IMR-90 (cell line): ENCODE measurements at regions not wholly inside any gene's neighbourhood (a gene's known extent, or its start where the extent isn't known, plus 50 kb on each side); places are given as distances from the start of the nearest gene placed in this dataset.

ENCODE experiments used
- ATAC-seq: fragments of 200-7000 bp; cut with Tn5 transposase; 2 replicates; pipeline ENCODE4 v1.9.1; 2020; ENCODE audit warnings: low read depth, mild to moderate bottlenecking, moderate library complexity
- BruUV-seq: library from RNA; stranded (reverse); fragments of 400-500 nt; replicated peaks from 2 replicates; lab custom pipeline; 2021; lab: Mats Ljungman, UMichigan
- CTCF ChIA-PET: fragments of 300-600 bp; formaldehyde crosslinking; extraction: SDS; loops from one replicate; lab custom pipeline; 2021; ENCODE audit warnings: antibody characterized with exemption; lab: Yijun Ruan, JAX
- POLR2A ChIA-PET: fragments of 300-600 bp; sonication (Branson Sonifier 250); formaldehyde crosslinking; loops from one replicate; lab custom pipeline; 2022; ENCODE audit warnings: antibody characterized with exemption; ENCODE audit not compliant: unreplicated experiment; lab: Charles Lee
- DNase-seq: peaks from one replicate; pipeline ENCODE4 v3.0.0; 2013
- H2AFZ ChIP-seq: replicated peaks from 2 replicates; pipeline ENCODE3; 2013; ENCODE audit warnings: low read length, mild to moderate bottlenecking; ENCODE audit not compliant: poor library complexity
- H2AK5ac ChIP-seq: 2 replicates; pipeline ENCODE4 v1.6.1; 2013; ENCODE audit warnings: low read depth, low read length, inconsistent platforms
- H2AK9ac ChIP-seq: replicated peaks from 2 replicates; pipeline ENCODE3; 2013; ENCODE audit warnings: mild to moderate bottlenecking, low read depth, low read length, moderate library complexity; ENCODE audit not compliant: poor library complexity
- H2BK120ac ChIP-seq: 2 replicates; pipeline ENCODE4 v1.6.1; 2013; ENCODE audit warnings: low read depth, low read length, inconsistent platforms
- H2BK15ac ChIP-seq: 3 replicates; pipeline ENCODE4 v1.6.1; 2013; ENCODE audit warnings: low read depth, low read length, inconsistent platforms
- H2BK20ac ChIP-seq: 2 replicates; pipeline ENCODE4 v1.6.1; 2013; ENCODE audit warnings: low read depth, mild to moderate bottlenecking, inconsistent platforms, low read length, moderate library complexity
- H2BK5ac ChIP-seq: 2 replicates; pipeline ENCODE4 v1.6.1; 2013; ENCODE audit warnings: mild to moderate bottlenecking, low read depth, low read length, inconsistent platforms; ENCODE audit not compliant: poor library complexity, severe bottlenecking
- H3K14ac ChIP-seq: replicated peaks from 2 replicates; pipeline ENCODE4 v1.6.1; 2013; ENCODE audit warnings: low read depth, low read length, inconsistent platforms
- H3K18ac ChIP-seq: 2 replicates; pipeline ENCODE4 v1.6.1; 2013; ENCODE audit warnings: low read depth, low read length, control low read depth
- H3K23ac ChIP-seq: 2 replicates; pipeline ENCODE4 v1.6.1; 2013; ENCODE audit warnings: low read depth, low read length, inconsistent platforms
- H3K27ac ChIP-seq: 2 replicates; pipeline ENCODE4 v1.5.1; 2013; ENCODE audit warnings: mild to moderate bottlenecking, control low read depth, low read length; ENCODE audit not compliant: insufficient read depth
- H3K27me3 ChIP-seq: 2 replicates; pipeline ENCODE4 v1.6.1; 2013; ENCODE audit warnings: low read length; ENCODE audit not compliant: control insufficient read depth, insufficient read depth
- H3K36me3 ChIP-seq: 2 replicates; pipeline ENCODE4 v1.6.1; 2013; ENCODE audit warnings: low read length, mixed read lengths; ENCODE audit not compliant: control insufficient read depth, insufficient read depth
- H3K4ac ChIP-seq: 2 replicates; pipeline ENCODE4 v1.6.1; 2013; ENCODE audit warnings: low read depth, low read length, inconsistent platforms
- H3K4me1 ChIP-seq: 2 replicates; pipeline ENCODE4 v1.6.1; 2013; ENCODE audit warnings: low read length, mixed read lengths; ENCODE audit not compliant: control insufficient read depth, insufficient read depth
- H3K4me2 ChIP-seq: 2 replicates; pipeline ENCODE4 v1.6.1; 2013; ENCODE audit warnings: low read depth, mild to moderate bottlenecking, control low read depth, low read length, moderate library complexity
- H3K4me3 ChIP-seq: 2 replicates; pipeline ENCODE4 v1.5.1; 2013; ENCODE audit warnings: low read depth, mild to moderate bottlenecking, control low read depth, low read length, moderate library complexity; ENCODE audit not compliant: insufficient read depth
- H3K56ac ChIP-seq: 2 replicates; pipeline ENCODE4 v1.6.1; 2013; ENCODE audit warnings: low read length, inconsistent platforms; ENCODE audit not compliant: insufficient read depth; ENCODE audit errors: extremely low read depth
- H3K79me1 ChIP-seq, 2 experiments: 2 replicates each; pipeline ENCODE4 v1.6.1; 2013; ENCODE audit warnings: low read length in 2 of 2, inconsistent platforms in 1 of 2, low read depth in 1 of 2
- H3K9ac ChIP-seq: 2 replicates; pipeline ENCODE4 v1.6.1; 2013; ENCODE audit warnings: low read depth, low read length, control low read depth
- H3K9me1 ChIP-seq: 2 replicates; pipeline ENCODE4 v1.6.1; 2013; ENCODE audit warnings: low read length, inconsistent platforms; ENCODE audit not compliant: insufficient read depth
- H3K9me3 ChIP-seq: 2 replicates; pipeline ENCODE4 v1.6.1; 2013; ENCODE audit warnings: low read length; ENCODE audit not compliant: control insufficient read depth, insufficient read depth
- H4K20me1 ChIP-seq: 2 replicates; pipeline ENCODE4 v1.6.1; 2013; ENCODE audit warnings: low read length, inconsistent platforms; ENCODE audit not compliant: insufficient read depth
- H4K5ac ChIP-seq: 2 replicates; pipeline ENCODE4 v1.6.1; 2013; ENCODE audit warnings: mild to moderate bottlenecking, low read depth, low read length, control low read depth
- H4K8ac ChIP-seq, 2 experiments: 2 replicates each; pipeline ENCODE4 v1.6.1; 2013; ENCODE audit warnings: low read depth in 2 of 2, low read length in 2 of 2, control low read depth in 1 of 2, inconsistent platforms in 1 of 2
- H4K91ac ChIP-seq: 2 replicates; pipeline ENCODE4 v1.6.1; 2013; ENCODE audit warnings: low read depth, low read length, inconsistent platforms; ENCODE audit not compliant: insufficient read depth
- BHLHE40 ChIP-seq: fragments of 150-350 bp; IDR thresholded peaks from 2 replicates; pipeline ENCODE4 v1.6.1; 2016; ENCODE audit warnings: mild to moderate bottlenecking, low read depth, low read length
- CEBPB ChIP-seq: IDR thresholded peaks from 2 replicates; pipeline ENCODE4 v1.6.1; 2012; ENCODE audit warnings: low read depth, low read length, improper control_type of control experiment
- CHD1 ChIP-seq: IDR thresholded peaks from 2 replicates; pipeline ENCODE4 v1.6.1; 2012; ENCODE audit warnings: low read depth, low read length, improper control_type of control experiment
- CTCF ChIP-seq: conservative IDR thresholded peaks from 2 replicates; pipeline ENCODE4 v1.5.1; 2012; ENCODE audit warnings: mild to moderate bottlenecking, low read depth, low read length, improper control_type of control experiment
- ELK1 ChIP-seq: fragments of 150-350 bp; IDR thresholded peaks from 2 replicates; pipeline ENCODE4 v1.6.1; 2016; ENCODE audit warnings: low read depth, mild to moderate bottlenecking, low read length, moderate library complexity, borderline replicate concordance
- FOS ChIP-seq: fragments of 150-350 bp; IDR thresholded peaks from 2 replicates; pipeline ENCODE4 v1.6.1; 2016; ENCODE audit warnings: low read depth, low read length
- MAFK ChIP-seq: IDR thresholded peaks from 2 replicates; pipeline ENCODE4 v1.6.1; 2012; ENCODE audit warnings: low read depth, low read length, improper control_type of control experiment
- MAZ ChIP-seq: IDR thresholded peaks from 2 replicates; pipeline ENCODE4 v1.6.1; 2012; ENCODE audit warnings: low read depth, mild to moderate bottlenecking, low read length, improper control_type of control experiment, moderate library complexity, borderline replicate concordance
- MXI1 ChIP-seq: IDR thresholded peaks from 2 replicates; pipeline ENCODE4 v1.6.1; 2012; ENCODE audit warnings: low read depth, mild to moderate bottlenecking, low read length, moderate library complexity, borderline replicate concordance
- NFE2L2 ChIP-seq: fragments of 150-350 bp; IDR thresholded peaks from 2 replicates; pipeline ENCODE4 v1.6.1; 2016; ENCODE audit warnings: low read depth, mild to moderate bottlenecking, low read length
- POLR2A ChIP-seq: IDR thresholded peaks from 2 replicates; pipeline ENCODE4 v1.6.1; 2012; ENCODE audit warnings: mild to moderate bottlenecking, low read depth, low read length
- RAD21 ChIP-seq: IDR thresholded peaks from 2 replicates; pipeline ENCODE4 v1.6.1; 2012; ENCODE audit warnings: low read length, improper control_type of control experiment
- RCOR1 ChIP-seq: IDR thresholded peaks from 2 replicates; pipeline ENCODE4 v1.6.1; 2012; ENCODE audit warnings: mild to moderate bottlenecking, low read length, improper control_type of control experiment; ENCODE audit not compliant: insufficient replicate concordance
- RFX5 ChIP-seq: IDR thresholded peaks from 2 replicates; pipeline ENCODE4 v1.8.0; 2012; ENCODE audit warnings: low read depth, mild to moderate bottlenecking, low read length, moderate library complexity
- SMC3 ChIP-seq: fragments of 150-350 bp; IDR thresholded peaks from 2 replicates; pipeline ENCODE4 v1.6.1; 2016; ENCODE audit warnings: low read depth, mild to moderate bottlenecking, antibody characterized with exemption, low read length, moderate library complexity
- WGBS, 2 experiments: methylation state at CpG; one replicate each; pipeline versions ENCODE4 v1.1.5 to v1.1.7; 2013; ENCODE audit warnings: missing lambda C conversion rate in 2 of 2; ENCODE audit not compliant: insufficient read length in 1 of 2; ENCODE audit errors: extremely low coverage in 2 of 2; 5-methylcytosine and 5-hydroxymethylcytosine counted together
- dilution Hi-C: fragments of 300-500 bp; cut with HindIII; formaldehyde crosslinking; loops from one replicate; pipeline ENCODE4 v1.14.3; 2018; ENCODE audit warnings: low sequenced_read_pairs; ENCODE audit not compliant: unreplicated experiment
- in situ Hi-C: fragments of 300-500 bp; cut with MboI; formaldehyde crosslinking; loops from 3 replicates; pipeline ENCODE4 v1.14.3; 2019; ENCODE audit warnings: low sequenced_read_pairs, inconsistent platforms, mixed read lengths
- intact Hi-C: fragments of 100-400 bp; cut with micrococcal nuclease; formaldehyde crosslinking; loops from 2 replicates; pipeline ENCODE4 v1.10.0; 2022
- TF ChIP-seq, protein P1 (sequence below): fragments of 150-350 bp; IDR thresholded peaks from 2 replicates; pipeline ENCODE4 v1.6.1; 2017; ENCODE audit warnings: mild to moderate bottlenecking, antibody characterized with exemption, low read length, low read depth

GRCh38 chr3:6532101-6532500 lies 328.8 kb upstream of the GRM7 start:
- H3K9me3 ChIP-seq = peaks cover 2% of the 10 kb centered on the region
- H3K4me3 ChIP-seq = no peak overlapping the region
- no peak overlapping the region for H4K8ac ChIP-seq
- no peaks in the 10 kb centered on the region for H3K9me1 ChIP-seq
- intact Hi-C loops = no loop called here
- no peak overlapping the region for H3K14ac ChIP-seq
- no peak overlapping the region for H4K91ac ChIP-seq
- H3K9ac ChIP-seq = no peak overlapping the region
- CTCF ChIA-PET = no interaction called here
- POLR2A ChIA-PET = no interaction called here
- H2BK15ac ChIP-seq = no peak overlapping the region
- no peak overlapping the region for H3K23ac ChIP-seq
- no peaks in the 10 kb centered on the region for H4K20me1 ChIP-seq
- H3K27ac ChIP-seq = no peak overlapping the region
- ATAC-seq (no peak), DNase-seq (no peak)
- no peak overlapping the region for H4K5ac ChIP-seq
- dilution Hi-C loops = no loop called here
- H3K79me1 ChIP-seq = no peaks in the 10 kb centered on the region
- no peak overlapping the region for H2BK5ac ChIP-seq
- no peak overlapping the region for H2BK120ac ChIP-seq
- no peak overlapping the region for H3K56ac ChIP-seq
- no peak overlapping the region for H2AFZ ChIP-seq
- no peaks in the 10 kb centered on the region for H3K27me3 ChIP-seq
- in situ Hi-C loops = no loop called here
- no peak overlapping the region for H2BK20ac ChIP-seq
- no peak overlapping the region for H3K18ac ChIP-seq
- BruUV-seq = no TSS peak
- H3K4me1 ChIP-seq = no peaks in the 10 kb centered on the region
- WGBS, 2 experiments = no CpG with 5 or more reads among the region's 3 CpGs
- no peak overlapping the region for H2AK5ac ChIP-seq
- H3K4ac ChIP-seq = no peak overlapping the region
- no peaks in the 10 kb centered on the region for H3K36me3 ChIP-seq
- H2AK9ac ChIP-seq = no peak overlapping the region
- TF ChIP-seq CHD1 = no peak
- no peak for TF ChIP-seq POLR2A
- TF ChIP-seq MXI1 = no peak
- no peak for TF ChIP-seq RAD21
- no peak for TF ChIP-seq MAZ
- TF ChIP-seq CTCF = no peak
- TF ChIP-seq, protein P1, sequence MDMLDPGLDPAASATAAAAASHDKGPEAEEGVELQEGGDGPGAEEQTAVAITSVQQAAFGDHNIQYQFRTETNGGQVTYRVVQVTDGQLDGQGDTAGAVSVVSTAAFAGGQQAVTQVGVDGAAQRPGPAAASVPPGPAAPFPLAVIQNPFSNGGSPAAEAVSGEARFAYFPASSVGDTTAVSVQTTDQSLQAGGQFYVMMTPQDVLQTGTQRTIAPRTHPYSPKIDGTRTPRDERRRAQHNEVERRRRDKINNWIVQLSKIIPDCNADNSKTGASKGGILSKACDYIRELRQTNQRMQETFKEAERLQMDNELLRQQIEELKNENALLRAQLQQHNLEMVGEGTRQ = no peak
- TF ChIP-seq RFX5 = no peak
- TF ChIP-seq BHLHE40 = no peak
- TF ChIP-seq FOS = no peak
- TF ChIP-seq ELK1 = no peak
- TF ChIP-seq RCOR1 = no peak
- no peak for TF ChIP-seq NFE2L2
- TF ChIP-seq SMC3 = no peak
- TF ChIP-seq CEBPB = no peak
- TF ChIP-seq MAFK = no peak
- no peak overlapping the region for H3K4me2 ChIP-seq
